ENCODE measurements at regions not wholly inside any gene's neighbourhood (a gene's known extent, or its start where the extent isn't known, plus 50 kb on each side); places are given as distances from the start of the nearest gene placed in this dataset.

DNA sequence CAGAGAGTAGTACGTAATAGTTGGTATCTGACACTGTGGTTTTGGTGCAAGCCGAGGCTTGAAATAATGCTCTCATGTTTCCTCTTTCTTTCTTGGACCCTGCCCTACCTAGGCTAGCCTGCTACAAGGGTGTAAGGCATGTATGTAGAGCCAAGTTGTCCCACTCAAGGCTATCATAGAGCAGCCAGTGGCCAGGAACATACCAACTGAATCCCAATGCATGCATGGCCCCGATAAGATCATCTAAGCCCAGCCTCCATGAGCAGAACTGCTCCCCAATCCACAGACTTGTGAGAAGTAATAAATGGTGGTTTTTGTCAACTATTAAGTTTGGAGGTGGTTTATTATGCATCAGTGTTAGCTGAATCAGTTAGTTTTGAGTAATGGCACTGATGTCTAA, 250.2 kb downstream of the SH2D4B start:
- TF ChIP-seq, protein P1, sequence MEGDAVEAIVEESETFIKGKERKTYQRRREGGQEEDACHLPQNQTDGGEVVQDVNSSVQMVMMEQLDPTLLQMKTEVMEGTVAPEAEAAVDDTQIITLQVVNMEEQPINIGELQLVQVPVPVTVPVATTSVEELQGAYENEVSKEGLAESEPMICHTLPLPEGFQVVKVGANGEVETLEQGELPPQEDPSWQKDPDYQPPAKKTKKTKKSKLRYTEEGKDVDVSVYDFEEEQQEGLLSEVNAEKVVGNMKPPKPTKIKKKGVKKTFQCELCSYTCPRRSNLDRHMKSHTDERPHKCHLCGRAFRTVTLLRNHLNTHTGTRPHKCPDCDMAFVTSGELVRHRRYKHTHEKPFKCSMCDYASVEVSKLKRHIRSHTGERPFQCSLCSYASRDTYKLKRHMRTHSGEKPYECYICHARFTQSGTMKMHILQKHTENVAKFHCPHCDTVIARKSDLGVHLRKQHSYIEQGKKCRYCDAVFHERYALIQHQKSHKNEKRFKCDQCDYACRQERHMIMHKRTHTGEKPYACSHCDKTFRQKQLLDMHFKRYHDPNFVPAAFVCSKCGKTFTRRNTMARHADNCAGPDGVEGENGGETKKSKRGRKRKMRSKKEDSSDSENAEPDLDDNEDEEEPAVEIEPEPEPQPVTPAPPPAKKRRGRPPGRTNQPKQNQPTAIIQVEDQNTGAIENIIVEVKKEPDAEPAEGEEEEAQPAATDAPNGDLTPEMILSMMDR (IDR thresholded peaks at IDR 0.05) = no peak
- no peak for TF ChIP-seq POLR2A (IDR thresholded peaks at IDR 0.05)

All from lower leg skin (tissue), 3 donors.